Lower lobe of right lung (tissue), 2 donors: ENCODE measurements at regions not wholly inside any gene's neighbourhood (a gene's known extent, or its start where the extent isn't known, plus 50 kb on each side); places are given as distances from the start of the nearest gene placed in this dataset.

ENCODE experiments used
- ATAC-seq, 2 donors: fragments of 200-7000 bp; cut with Tn5 transposase; one replicate each; pipeline ENCODE4 v1.9.1; 2020 to 2022; ENCODE audit warnings: mild to moderate bottlenecking in 2 of 2, moderate library complexity in 2 of 2
- DNase-seq: peaks from one replicate; pipeline ENCODE4 v3.0.0-alpha.2; 2020
- H3K27ac ChIP-seq: fragments of 200-600 bp; one replicate; pipeline ENCODE4 v1.8.0; 2022
- H3K27me3 ChIP-seq: fragments of 200-600 bp; one replicate; pipeline ENCODE4 v1.8.0; 2022; ENCODE audit warnings: low read depth
- H3K36me3 ChIP-seq: fragments of 200-600 bp; one replicate; pipeline ENCODE4 v1.8.0; 2022; ENCODE audit warnings: mild to moderate bottlenecking
- H3K4me1 ChIP-seq: fragments of 200-600 bp; one replicate; pipeline ENCODE4 v1.8.0; 2022
- H3K4me3 ChIP-seq: fragments of 200-600 bp; one replicate; pipeline ENCODE4 v1.8.0; 2022; ENCODE audit warnings: mild to moderate bottlenecking
- H3K9me3 ChIP-seq: fragments of 200-600 bp; one replicate; pipeline ENCODE4 v1.8.0; 2022
- CTCF ChIP-seq: fragments of 200-600 bp; IDR thresholded peaks from one replicate; pipeline ENCODE4 v1.8.0; 2022; ENCODE audit warnings: antibody characterized with exemption, mild to moderate bottlenecking
- intact Hi-C: fragments of 100-400 bp; cut with DNase I; formaldehyde crosslinking; loops from one replicate; pipeline ENCODE4 v1.11.0; 2022
- donor health status: DM: no; HTN: yes; CAD: no; lungs with severe emphysema.

- no peaks in the 10 kb centered on the region for H3K9me3 ChIP-seq
- intact Hi-C loops, result no loop called here
- no peak for TF ChIP-seq CTCF
- H3K4me1 ChIP-seq, result peaks cover 6% of the 10 kb centered on the region
- DNase-seq (peak; percentile 28), ATAC-seq (no peak)
- H3K27me3 ChIP-seq, result peaks cover 9% of the 10 kb centered on the region
- no peaks in the 10 kb centered on the region for H3K36me3 ChIP-seq
- no peak overlapping the region for H3K4me3 ChIP-seq
- H3K27ac ChIP-seq, result no peak overlapping the region
Measured at GRCh38 chr18:79587226-79587741, 92.3 kb upstream of the CTDP1 start.

DNA sequence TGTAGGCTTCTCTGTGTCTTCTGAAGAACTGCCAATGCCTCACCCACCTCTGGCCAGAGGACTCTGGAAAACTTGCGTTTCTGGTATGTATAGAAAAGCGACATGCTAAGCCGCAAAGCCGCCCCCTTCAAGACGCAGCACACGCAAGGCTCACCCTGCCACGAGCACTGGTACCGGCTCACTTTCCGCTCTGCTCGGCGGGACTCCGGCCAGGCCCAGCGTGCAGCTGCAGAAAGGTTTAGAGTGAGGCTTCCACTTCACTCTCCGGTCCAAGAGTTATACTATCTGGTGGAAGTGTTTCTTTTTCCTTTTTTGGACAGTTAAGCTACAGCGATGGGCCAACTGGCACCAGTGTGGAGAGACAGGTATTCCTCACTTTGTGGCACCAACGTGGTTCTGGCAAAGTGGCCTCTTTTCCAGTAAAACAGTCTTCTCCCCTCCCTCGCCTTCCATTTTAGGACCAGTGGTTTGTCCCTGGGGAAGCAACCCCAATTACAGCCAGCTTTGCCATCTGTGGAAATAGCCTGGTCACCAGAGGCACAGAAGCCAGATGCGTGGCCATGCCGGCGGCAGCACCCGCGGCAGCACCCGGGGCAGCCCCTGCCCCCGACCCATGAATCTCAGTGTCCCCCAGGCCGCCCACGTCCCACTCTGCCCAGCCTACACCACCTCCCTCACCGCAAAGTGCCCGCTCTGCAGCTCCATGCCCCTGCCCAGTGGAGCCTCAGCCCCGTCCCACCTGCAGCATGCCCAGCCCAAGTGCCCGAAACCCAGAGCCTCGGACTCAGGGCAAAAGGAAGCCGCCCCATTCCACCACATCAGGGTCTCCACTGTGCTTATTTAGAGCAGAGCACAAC, 91.6 kb upstream of the CTDP1 start:
- Histone ChIP-seq H3K4me3 (no peak overlapping the region), H3K4me1 (peaks cover 6% of the 10 kb centered on the region), H3K9me3 (no peaks in the 10 kb centered on the region), H3K36me3 (no peaks in the 10 kb centered on the region), H3K27me3 (peaks cover 9% of the 10 kb centered on the region), H3K27ac (no peak overlapping the region)
- intact Hi-C loops, result no loop called here
- DNase-seq (peak; percentile 35), ATAC-seq (no peak)
- no peak for TF ChIP-seq CTCF

DNA sequence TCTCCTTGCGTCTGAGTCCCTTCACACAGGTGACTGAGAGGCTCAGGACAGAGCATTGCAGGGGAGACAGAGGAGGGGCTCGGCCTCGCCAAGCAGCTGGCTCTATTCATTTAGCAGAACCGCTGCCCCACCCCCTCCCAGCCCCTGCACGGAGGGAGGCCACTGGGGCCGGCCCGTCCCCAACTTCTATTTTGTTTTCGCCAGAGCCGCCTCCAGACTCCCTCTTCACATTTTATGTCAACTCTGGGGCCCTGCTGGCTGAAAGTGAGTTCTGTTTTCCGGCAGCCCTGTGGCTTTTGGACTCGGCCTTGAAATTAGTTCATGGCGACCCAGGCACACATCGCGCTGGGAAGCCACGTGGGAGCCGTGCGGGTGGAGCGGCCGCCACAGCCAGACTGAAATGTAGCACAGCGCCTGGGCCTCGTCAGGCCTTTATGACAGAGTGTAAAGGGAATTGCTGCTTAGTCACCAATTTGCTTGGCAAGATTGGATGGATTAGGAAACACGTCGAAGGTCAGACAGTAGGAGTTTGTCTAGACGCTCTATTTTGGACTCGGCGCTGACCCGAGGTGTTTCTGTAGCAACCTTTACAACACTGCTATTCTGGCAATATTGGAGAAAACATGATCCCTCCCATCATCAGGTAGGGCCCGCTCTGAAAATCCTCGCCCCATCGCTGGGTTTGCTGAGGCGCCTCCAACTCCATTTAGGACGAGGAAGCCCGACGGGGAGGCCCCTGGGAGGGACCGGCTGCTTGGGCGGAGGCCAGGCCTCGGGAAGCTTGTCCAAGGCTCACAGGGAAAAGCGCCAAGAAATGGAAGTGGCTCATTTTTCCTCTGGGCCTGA, 90.7 kb upstream of the CTDP1 start:
- DNase-seq (peak; percentile 64), ATAC-seq (peak; percentile 74 to 76)
- H3K36me3 ChIP-seq, result no peaks in the 10 kb centered on the region
- H3K4me1 ChIP-seq, result peaks cover 6% of the 10 kb centered on the region
- H3K27ac ChIP-seq, result peak overlapping the region; percentile 11
- no peaks in the 10 kb centered on the region for H3K9me3 ChIP-seq
- TF ChIP-seq CTCF, result no peak
- no peak overlapping the region for H3K4me3 ChIP-seq
- intact Hi-C loops, result no loop called here
- H3K27me3 ChIP-seq, result peaks cover 14% of the 10 kb centered on the region

- DNase-seq (peak; percentile 25), ATAC-seq (peak in 1 of 2 donors; percentile 6)
- Histone ChIP-seq H3K9me3 (no peaks in the 10 kb centered on the region), H3K27ac (no peak overlapping the region), H3K36me3 (no peaks in the 10 kb centered on the region), H3K4me3 (no peak overlapping the region), H3K4me1 (peaks cover 6% of the 10 kb centered on the region), H3K27me3 (peaks cover 15% of the 10 kb centered on the region)
- intact Hi-C loops, result no loop called here
- TF ChIP-seq CTCF, result no peak
Measured at GRCh38 chr18:79589601-79590091, 90.0 kb upstream of the CTDP1 start.

GRCh38 chr18:79590191-79591031, 89.2 kb upstream of the CTDP1 start:
- peak; percentile 42 for DNase-seq
- peaks cover 6% of the 10 kb centered on the region for H3K4me1 ChIP-seq
- ATAC-seq, result no peak

More at GRCh38 chr18:79590191-79591031, 89.2 kb upstream of the CTDP1 start:
- no peak for TF ChIP-seq CTCF
- no peaks in the 10 kb centered on the region for H3K9me3 ChIP-seq
- intact Hi-C loops, result no loop called here
- H3K4me3 ChIP-seq, result no peak overlapping the region
- H3K27me3 ChIP-seq, result peaks cover 15% of the 10 kb centered on the region
- no peaks in the 10 kb centered on the region for H3K36me3 ChIP-seq
- no peak overlapping the region for H3K27ac ChIP-seq
